ENCODE measurements at regions not wholly inside any gene's neighbourhood (a gene's known extent, or its start where the extent isn't known, plus 50 kb on each side); places are given as distances from the start of the nearest gene placed in this dataset.
A peak's percentile ranks its signal among the peaks of the same experiment; 100 is the strongest.

DNA sequence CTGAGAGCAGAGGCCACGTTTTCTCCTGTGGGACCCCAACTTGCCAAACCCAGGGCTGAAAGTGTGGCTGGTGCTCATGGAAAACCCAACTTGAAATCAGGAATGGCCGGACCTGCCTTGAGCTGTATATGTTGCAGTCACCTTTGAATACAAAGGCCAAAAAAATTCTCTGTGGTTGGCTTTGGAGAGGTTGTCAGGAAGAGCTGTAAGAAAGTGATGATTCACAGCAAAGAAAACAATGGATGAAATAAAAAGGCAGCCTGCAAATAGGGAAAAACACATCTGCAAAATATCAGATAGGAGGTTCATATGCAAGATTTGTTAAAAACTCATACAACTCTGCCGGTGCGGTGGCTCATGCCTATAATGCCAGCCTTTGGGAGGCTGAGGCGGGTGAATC lies 715.8 kb downstream of the UQCRFS1 start:
- DNase-seq, result no peak

DNA sequence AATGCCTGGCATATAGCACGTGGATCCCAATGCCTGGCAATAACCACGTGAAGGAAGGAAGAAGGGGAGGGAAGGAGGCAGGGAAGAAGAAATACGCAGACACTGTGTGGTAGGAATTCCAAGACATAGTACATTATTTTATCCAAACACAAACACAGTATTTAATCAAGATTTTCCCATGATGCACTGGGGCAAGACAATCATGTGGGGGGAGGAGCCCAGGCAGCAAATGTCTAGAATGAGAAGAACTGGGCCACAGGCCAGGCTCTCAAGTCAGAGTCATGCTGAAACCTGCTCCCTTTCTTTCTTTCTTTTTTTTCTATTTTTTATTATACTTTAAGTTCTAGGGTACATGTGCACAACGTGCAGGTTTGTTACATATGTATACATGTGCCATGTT lies 717.9 kb downstream of the UQCRFS1 start:
- no peak for DNase-seq

GRCh38 chr19:28494461-28494860 lies 718.5 kb downstream of the UQCRFS1 start:
- no peak for DNase-seq

- DNase-seq, result no peak
These were observed 719.1 kb downstream of the UQCRFS1 start for GRCh38 chr19:28493884-28494283.

DNA sequence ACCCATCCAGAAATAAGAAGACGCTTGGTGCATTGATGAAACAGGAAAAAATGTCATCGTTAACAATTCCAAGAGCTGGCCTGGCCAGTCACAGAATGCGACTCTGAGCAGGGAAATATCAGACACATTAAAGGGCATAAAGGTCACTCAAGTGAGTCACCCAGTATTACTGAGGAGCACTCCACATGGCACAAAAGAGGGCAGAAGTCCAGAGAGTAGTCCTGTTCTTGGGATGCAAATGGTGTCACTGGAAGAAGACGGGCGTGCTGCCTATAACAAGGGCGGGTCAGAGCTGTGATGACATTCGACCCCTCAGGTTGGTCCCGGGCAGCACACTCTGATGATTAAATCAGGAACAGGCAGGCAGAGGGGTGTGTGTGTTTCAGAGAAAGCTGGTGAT lies 720.3 kb downstream of the UQCRFS1 start:
- DNase-seq, result no peak

- DNase-seq, result no peak
These were observed 720.8 kb downstream of the UQCRFS1 start for GRCh38 chr19:28492201-28492600.

- no peak for DNase-seq
These were observed 723.2 kb downstream of the UQCRFS1 start for GRCh38 chr19:28489776-28490175.

DNA sequence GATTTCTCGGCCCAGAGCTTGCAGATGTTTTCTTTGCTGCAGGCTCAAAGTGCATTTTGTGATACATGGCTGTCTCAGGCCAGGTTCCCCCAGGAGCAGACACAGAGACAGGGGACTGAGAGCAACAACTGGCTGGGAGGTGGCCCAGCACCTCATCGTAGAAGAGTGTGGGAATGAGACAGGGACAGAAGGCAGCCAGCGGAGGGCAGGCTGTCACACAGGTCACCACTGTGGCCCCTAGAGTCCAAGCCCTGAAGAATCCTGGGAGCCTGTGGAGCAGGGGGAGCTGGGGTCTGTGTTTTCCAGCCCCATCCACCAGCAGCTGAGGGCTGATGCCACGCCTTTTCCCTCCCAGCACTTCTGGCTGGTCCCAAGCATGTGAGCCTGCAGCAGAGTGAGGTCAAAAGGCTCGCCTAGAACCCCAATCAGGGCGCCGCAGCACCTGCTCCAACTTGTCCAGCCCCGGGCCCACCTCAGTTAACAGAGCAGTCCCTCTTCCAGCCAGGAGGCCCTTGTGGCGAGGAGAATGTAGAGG lies 723.8 kb downstream of the UQCRFS1 start:
- no peak for DNase-seq

DNA sequence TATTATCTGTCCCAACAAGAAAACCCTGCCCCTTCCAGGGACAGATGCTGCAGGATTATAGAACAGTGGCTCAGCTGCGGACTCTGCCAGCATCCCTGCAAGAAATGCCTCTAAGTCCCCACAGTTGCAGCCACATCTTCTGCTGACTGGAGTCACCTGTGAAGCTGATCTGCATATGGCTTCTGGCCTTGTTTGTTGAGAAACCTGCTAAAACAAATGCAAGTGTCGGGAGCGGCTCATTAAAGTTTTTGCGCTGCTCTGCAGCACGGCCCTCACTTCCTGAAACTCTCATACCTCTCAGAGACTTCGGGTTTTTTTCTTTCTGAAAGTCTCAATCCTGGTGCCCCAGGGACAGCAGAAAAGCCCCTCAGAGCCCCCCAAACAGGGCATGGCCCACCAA lies 725.0 kb downstream of the UQCRFS1 start:
- DNase-seq, result no peak

DNA sequence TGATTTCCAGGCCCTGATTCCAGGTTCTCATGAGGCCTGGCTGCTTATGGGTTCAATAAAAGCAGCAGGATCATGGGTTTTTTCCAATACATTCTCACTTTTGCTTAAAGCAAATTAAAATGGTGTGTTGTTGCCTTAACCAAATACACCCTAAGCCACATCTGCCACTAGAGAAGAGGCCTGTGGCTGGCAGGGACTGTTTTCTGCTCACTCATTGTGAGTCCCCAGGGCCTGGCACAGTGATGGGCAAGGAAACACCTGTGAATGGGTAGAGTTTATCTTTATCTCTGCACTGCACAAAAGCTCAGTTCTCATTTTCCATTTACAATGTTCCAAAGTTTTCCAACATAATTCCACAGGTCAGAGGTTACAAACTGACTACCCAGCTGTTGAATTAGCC lies 726.0 kb downstream of the UQCRFS1 start:
- DNase-seq, result no peak

DNA sequence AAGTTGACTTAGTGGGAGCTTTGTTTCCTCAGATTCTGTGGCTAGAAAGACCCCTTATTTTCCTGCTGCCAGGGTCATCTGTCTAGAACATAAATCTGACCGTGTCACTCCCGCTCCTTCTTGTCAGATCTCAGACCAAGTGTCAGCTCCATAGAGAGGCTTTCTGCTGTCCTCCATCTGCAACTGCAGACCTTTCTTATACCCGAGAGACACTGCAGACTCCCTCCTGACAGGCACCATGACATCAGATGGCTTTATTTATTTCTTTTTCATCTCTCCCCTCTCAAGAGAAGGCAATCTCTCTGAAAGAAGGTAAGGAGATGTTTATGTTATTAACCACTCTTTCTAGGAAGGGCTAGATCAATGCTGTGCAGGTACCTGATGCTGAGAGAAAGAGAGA lies 726.5 kb downstream of the UQCRFS1 start:
- DNase-seq, result no peak

DNA sequence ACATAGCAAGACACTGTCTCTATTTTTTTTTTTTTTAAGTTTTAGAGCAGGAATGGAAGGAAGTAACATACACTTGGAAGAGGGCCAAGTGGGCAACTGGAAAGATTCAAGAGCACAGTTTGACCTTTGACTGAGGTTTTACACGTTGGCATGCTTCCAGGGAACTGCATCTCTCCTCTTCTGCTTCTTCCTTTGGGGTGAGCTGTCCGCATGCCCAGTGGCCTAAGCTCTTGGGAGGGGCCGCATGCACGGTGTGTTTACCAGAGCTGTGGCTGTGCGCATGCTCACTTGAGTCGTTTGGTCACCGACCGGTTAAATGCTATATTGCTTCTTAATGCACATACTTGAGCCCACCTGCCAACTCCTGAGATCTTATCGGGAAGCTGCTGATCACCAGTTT lies 727.7 kb downstream of the UQCRFS1 start:
- no peak for DNase-seq

DNA sequence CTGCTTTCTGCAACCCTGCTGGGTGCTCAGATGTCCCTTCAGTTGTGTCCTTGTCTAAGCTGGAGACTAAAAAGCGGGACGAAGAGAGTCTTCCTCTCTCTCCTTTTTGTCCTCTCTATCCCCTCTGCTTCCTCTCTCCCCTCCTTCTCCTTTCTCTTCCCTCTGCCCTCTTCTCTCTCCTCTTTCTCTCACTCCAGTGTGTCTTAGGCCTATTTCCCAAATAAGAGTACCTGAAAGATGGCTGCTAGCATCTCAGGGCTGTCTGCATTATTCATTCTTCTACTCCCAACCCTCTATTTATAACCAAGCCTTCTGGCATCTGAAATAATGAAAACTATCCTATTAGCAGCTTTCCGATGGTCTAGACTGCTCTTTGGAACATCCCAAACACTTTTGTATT lies 729.8 kb downstream of the UQCRFS1 start:
- no peak for DNase-seq

GRCh38 chr19:28482221-28482620 lies 730.7 kb downstream of the UQCRFS1 start:
- DNase-seq, result no peak

GRCh38 chr19:28481674-28482073 lies 731.3 kb downstream of the UQCRFS1 start:
- no peak for DNase-seq

DNA sequence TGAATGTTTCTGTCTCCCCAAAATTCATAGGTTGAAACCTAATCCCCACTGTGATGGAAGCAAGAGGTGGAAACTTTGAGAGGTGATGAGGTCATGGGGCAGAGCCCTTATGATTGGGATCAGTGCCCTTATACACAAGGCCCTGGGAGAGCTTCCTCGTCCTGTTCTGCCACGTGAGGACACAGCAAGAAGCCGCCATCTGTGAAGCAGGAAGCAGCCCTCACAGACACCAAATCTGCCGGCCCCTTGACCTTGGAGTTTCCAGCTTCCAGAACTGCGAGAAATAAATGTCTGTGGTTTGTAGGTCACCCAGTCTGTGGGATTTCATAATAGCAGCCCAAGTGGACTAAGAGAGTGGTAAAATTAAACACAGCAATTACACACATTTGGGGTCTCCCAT lies 737.4 kb downstream of the UQCRFS1 start:
- no peak for DNase-seq

GRCh38 chr19:28472843-28473242 lies 740.1 kb downstream of the UQCRFS1 start:
- DNase-seq, result no peak

- no peak for DNase-seq
These were observed 741.0 kb downstream of the UQCRFS1 start for GRCh38 chr19:28471731-28472510.

DNA sequence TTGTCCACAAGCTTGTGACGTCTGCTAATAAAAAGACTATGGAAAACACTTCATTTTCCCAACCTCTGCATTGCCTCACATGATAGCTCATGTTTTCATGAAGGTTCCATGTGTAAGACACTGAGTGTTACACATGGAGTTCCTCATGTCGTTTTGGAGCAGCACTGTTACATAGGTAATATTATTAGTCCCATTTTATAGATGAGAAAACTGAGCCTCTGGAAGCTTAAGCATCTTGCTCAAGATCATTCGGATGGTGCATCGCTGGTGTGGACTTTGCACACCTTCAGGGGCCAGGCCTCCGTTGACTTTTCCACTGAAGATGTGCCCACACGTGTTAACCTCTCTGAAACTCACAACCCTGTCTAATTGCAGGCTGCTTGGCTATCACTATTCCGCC lies 743.4 kb downstream of the UQCRFS1 start:
- DNase-seq, result no peak

DNA sequence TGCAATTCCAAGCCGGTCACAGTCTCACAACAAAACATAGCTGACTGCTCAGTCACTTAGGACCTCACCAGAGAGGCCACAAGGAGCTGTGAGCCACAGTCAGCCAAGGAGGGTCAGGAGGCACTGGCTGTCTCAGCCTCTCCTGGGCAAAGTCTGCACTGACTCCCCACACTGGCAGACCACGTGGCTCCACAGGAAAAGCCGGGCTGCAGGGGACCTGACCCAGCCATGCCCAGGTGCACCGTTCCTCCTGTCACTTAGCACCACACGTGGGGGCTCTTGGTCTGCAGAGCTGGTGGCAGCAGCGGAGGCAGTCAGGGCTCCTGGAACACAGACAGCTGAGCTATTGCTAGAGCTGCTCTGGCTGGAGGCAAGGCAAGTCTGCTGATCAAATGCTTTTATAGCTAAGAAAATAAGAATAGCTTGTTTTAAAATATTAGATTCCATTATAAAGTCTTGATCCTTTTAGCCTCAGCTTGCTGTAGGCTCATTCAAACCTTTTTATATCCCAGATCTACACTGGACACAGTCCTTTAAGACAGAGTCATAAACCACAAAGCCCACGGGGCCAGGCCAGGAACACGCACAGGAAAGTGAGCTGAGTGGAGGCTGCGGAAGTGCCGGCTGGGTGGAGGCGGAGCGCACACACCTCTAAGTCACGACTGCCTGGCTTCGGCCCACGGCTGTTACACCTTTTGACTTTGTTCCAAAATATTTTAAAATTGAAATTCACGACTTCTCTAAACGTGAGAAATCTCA lies 744.1 kb downstream of the UQCRFS1 start:
- peak in 1 of 5 experiments; percentile 34 for DNase-seq

- peak in 4 of 5 experiments; percentile 19 to 55 (median 32) for DNase-seq
These were observed 746.6 kb downstream of the UQCRFS1 start for GRCh38 chr19:28466107-28467045.

DNA sequence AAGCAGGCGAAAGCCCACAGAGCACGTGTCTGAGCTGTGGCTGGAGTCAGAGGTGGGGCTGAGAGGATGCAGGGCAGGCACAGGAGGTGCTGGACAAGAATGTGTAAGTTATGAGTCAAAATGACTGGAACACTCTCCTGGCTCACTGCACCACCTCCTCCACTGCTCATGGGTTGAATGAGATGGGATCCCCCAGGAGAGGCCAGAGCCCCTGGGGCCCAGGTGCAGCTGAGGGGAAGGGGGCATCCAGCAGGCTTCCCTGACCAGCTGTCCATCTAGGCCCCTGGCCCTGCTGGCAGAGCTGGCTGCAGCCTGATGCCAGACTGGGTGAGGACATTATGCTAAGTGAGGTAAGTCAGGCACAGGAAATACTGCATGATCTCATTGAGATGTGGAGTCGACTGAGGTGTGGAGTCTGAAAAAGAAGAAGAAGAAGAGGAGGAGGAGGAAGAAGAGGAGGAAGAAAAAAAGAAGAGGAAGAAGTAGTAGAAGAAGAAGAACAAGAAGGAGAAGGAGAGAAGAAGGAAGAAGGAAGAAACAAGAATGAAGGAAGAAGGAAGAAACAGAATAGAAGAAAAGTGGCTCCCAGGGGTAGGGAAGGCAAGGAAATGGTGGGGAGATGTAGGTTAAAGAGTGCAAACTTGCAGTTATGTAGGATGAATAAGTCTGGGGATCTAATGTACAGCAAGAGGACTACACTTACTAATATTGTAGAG lies 747.4 kb downstream of the UQCRFS1 start:
- DNase-seq, result no peak
